Panc1 (cell line): ENCODE measurements at regions not wholly inside any gene's neighbourhood (a gene's known extent, or its start where the extent isn't known, plus 50 kb on each side); places are given as distances from the start of the nearest gene placed in this dataset.
A peak's percentile ranks its signal among the peaks of the same experiment; 100 is the strongest.
"Not testable (repeated sequence)": the region's sequence is repeated elsewhere in the genome, so short reads cannot be mapped to it uniquely, and the experiment has no call there.

Experiments used
- POLR2AphosphoS5 ChIP-seq: IDR thresholded peaks from 2 replicates; pipeline ENCODE4 v1.6.1; 2012; ENCODE audit warnings: mild to moderate bottlenecking, low read depth, low read length, moderate library complexity
- TF ChIP-seq, protein P1 (sequence below): fragments of 450-650 bp; IDR thresholded peaks from 2 replicates; pipeline ENCODE4 v1.5.1; 2017; ENCODE audit warnings: mild to moderate bottlenecking

DNA sequence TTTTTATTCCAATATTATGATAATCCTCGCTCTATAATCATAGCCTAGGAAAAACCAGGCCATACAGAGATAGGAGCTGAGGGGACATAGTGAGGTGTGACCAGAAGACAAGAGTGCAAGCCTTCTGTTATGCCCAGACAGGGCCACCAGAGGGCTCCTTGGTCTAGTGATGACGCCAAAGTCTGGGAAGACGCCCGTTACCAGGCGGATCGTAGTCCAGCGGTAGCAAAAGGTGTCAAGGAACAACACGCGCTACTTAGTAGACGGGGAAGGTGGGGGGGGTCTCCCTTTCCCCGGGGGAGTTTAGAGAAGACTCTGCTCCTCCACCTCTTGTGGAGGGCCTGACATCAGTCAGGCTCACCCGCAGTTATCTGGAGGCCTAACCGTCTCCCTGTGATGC, 253.8 kb upstream of the RGPD4 start:
- TF ChIP-seq, protein P1, sequence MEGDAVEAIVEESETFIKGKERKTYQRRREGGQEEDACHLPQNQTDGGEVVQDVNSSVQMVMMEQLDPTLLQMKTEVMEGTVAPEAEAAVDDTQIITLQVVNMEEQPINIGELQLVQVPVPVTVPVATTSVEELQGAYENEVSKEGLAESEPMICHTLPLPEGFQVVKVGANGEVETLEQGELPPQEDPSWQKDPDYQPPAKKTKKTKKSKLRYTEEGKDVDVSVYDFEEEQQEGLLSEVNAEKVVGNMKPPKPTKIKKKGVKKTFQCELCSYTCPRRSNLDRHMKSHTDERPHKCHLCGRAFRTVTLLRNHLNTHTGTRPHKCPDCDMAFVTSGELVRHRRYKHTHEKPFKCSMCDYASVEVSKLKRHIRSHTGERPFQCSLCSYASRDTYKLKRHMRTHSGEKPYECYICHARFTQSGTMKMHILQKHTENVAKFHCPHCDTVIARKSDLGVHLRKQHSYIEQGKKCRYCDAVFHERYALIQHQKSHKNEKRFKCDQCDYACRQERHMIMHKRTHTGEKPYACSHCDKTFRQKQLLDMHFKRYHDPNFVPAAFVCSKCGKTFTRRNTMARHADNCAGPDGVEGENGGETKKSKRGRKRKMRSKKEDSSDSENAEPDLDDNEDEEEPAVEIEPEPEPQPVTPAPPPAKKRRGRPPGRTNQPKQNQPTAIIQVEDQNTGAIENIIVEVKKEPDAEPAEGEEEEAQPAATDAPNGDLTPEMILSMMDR, result peak; percentile 72
- TF ChIP-seq POLR2AphosphoS5, result not testable (repeated sequence)
